Body of pancreas (tissue), 4 donors: ENCODE measurements at regions not wholly inside any gene's neighbourhood (a gene's known extent, or its start where the extent isn't known, plus 50 kb on each side); places are given as distances from the start of the nearest gene placed in this dataset.

Experiments used
- POLR2A ChIP-seq, 3 donors: fragments of 450-650 bp; IDR thresholded peaks; one replicate each; pipeline ENCODE4 v1.6.1; 2016; ENCODE audit warnings: antibody characterized with exemption in 3 of 3, mild to moderate bottlenecking in 2 of 3
- TF ChIP-seq, protein P1 (sequence below), 7 experiments: fragments of 450-650 bp in 4 of 7; fragments of 200-600 bp in 3 of 7; sonication (generic) in 3 of 7; IDR thresholded peaks; one replicate each; pipeline ENCODE4 v1.5.1; 2016 to 2019; ENCODE audit warnings: antibody characterized with exemption in 7 of 7

DNA sequence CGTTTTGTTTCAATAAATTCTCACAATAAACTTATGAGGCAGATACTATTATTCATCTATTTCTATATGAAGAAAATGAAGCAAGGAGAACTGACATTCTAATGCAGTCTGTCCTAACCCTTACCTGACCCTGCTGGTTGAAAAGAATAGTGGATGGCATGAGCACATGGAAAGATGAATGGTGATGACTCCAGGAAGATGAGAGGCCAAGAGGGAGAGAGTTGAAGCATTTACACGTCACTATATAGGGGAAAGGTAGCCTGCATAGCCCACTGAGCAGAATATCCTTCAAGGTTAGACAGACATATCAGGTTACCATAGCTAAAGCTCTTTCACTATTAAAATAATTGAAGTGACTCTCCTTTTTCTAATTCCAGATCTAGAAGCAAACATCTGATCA is 163.9 kb upstream of the CDK1 start:
- TF ChIP-seq, protein P1, sequence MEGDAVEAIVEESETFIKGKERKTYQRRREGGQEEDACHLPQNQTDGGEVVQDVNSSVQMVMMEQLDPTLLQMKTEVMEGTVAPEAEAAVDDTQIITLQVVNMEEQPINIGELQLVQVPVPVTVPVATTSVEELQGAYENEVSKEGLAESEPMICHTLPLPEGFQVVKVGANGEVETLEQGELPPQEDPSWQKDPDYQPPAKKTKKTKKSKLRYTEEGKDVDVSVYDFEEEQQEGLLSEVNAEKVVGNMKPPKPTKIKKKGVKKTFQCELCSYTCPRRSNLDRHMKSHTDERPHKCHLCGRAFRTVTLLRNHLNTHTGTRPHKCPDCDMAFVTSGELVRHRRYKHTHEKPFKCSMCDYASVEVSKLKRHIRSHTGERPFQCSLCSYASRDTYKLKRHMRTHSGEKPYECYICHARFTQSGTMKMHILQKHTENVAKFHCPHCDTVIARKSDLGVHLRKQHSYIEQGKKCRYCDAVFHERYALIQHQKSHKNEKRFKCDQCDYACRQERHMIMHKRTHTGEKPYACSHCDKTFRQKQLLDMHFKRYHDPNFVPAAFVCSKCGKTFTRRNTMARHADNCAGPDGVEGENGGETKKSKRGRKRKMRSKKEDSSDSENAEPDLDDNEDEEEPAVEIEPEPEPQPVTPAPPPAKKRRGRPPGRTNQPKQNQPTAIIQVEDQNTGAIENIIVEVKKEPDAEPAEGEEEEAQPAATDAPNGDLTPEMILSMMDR (IDR thresholded peaks at IDR 0.05), result no peak
- no peak for TF ChIP-seq POLR2A (IDR thresholded peaks at IDR 0.05)
